Suppressor macrophage treated with lipopolysaccharide for 4 hours (primary cell): ENCODE measurements at regions not wholly inside any gene's neighbourhood (a gene's known extent, or its start where the extent isn't known, plus 50 kb on each side); places are given as distances from the start of the nearest gene placed in this dataset.
"Not testable (repeated sequence)": the region's sequence is repeated elsewhere in the genome, so short reads cannot be mapped to it uniquely, and the experiment has no call there.

Source experiments
- DNase-seq: peaks from one replicate; pipeline ENCODE4 v3.0.0-alpha.2; 2020

DNA sequence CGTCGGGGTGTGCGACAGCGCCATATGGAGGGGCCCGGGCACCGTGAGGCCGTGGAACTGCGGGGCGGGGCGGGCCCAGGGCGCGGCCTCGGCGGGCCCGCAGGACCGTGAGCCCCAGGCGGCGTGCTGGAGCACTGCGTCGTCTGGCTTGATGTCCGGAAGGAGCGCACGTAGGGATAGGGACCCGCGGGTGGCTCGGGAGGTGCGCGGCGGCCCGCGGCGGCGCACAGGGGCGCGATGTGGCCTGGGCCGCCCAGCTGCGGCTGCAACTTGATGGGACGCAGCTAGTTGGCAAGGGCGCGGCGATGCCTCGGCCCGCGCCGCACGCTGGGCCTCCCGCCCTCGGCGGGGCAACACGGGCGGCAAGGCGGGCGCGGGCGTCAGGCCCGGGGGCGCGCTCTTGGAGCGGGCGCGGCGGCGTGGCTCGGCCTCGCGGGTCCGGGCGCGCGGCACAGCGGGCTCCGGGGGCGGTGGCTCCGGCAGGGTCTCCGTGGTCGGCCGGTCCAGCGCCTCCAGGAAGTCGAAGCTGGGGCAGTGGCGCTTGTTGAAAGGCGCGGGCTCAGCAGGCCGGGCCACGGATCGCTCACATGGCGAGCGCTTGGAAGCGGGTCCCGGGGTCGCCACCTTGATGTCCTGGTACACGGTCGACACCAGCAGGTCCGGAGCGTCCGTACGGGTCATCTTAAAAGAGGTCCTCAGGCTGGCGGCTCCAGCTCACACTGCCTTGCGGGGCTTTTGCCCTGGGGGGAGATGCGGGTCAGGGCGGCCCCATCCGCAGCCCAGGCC lies 302.0 kb downstream of the CCDC74A start:
- not testable (repeated sequence) for DNase-seq

DNA sequence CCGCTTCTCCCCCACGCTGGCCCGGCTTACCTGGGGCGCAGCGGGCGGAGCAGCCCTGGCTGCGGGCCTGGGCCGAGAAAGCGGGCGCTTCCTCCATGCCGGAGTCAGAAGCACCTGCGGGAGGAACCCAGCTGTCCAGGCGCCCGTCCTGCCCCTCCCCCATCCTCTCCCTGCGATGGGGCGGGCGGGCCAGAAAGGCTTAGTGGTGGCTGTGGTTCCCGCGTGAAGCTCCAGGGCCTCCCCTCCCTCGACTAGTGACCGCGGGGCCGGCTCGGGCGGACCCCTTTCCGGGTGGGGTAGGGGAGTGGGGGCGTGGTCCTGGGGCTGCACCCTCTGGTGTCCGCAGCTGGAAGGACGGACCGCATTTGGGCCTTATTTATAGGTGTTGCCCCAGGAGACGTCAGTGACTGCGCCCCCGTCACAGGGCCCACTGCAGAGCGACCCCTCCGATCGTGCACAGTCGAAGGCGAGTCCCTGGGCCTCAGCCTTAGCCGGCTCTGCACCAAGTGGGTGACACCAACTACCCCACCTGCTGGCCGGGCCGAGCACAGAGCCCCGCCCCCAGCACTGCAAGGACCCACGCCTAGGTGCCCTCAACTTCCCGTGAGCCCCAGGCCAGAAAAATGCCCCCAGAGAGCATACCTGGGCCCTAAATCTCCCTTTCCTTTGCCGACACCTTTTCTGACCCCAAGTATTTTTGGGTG lies 302.7 kb downstream of the CCDC74A start:
- not testable (repeated sequence) for DNase-seq

DNA sequence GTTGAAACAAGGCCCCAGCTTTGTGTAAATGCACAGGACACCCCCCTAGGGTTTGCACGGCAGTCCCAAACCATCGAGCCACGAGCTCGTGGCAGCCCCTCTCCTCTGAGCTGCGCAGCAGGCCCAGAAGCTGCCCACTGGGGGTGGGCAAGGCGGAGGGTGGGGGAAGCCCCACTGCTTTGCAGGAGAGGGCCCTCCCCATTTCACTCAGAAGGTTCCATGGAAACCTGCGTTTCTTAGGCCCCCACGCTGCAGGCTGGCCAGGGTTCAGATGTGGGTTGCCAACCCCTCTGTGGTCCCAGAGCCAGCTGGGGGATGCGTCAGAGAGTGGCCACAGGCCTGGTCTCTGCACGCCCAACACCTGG lies 303.2 kb downstream of the CCDC74A start:
- not testable (repeated sequence) for DNase-seq

DNA sequence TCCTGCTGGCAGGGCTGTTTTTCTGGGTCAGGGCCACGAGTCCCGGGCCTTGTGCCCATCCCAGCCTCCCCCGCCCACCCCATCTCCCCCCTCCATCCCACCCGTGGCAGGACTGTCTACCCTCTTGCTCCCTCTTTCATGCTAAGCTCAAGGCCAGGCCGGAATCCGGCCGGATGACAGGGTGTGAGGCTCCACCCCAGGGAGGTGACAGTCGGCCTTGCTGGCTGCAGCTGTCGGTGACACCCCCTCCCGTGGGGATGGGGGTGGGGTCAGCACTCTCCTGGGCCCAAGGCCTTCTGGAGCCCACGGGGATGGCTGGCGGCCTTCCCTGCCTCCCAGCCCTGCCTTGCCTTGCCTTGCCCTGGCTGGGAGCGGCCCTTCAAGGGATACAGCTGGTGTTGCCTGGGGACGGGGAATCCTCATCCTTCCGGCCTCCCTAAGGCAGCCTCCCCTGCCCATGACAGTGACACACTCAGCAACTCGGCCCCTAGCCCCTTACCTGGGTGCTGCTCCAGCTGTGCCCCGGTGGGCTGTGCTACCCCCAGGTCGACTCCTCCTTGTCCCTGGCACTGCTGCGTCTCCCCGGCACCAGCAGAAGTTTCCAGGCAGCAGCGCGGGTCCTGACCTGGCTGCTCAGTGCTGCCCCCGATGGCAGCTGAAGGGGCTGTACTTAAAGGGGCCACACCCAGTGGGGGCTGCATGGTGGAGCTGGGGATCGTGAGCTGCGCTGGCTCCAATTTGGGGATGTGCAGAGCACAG lies 303.9 kb downstream of the CCDC74A start:
- not testable (repeated sequence) for DNase-seq

DNA sequence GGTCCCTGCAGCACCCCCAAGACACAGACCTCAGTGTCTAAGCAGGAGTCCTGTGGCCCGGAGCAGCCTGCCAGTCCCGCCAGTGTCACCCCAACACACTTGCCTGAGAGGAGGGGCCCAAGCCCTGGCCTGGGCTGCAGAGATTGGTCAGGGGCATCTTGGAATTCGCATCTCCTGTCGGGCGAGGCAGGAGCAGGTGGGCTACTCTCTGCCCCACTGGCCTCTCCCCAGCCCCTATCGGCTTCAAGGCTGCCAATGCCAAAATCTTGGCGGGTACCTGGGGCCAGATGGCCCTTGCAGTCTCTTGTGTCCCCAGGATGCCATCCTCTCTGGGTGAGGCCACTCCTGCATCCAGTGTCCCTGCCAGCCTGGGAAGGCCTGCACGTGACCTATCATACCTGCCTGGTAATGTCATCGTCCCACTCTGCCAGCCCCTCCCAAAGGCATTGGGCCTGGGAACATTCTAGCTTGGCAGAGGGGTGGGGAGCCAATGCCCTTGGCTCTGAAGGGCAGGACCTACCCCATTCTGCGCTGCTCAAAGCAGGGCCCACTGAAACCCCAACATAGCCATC lies 304.6 kb downstream of the CCDC74A start:
- not testable (repeated sequence) for DNase-seq

DNA sequence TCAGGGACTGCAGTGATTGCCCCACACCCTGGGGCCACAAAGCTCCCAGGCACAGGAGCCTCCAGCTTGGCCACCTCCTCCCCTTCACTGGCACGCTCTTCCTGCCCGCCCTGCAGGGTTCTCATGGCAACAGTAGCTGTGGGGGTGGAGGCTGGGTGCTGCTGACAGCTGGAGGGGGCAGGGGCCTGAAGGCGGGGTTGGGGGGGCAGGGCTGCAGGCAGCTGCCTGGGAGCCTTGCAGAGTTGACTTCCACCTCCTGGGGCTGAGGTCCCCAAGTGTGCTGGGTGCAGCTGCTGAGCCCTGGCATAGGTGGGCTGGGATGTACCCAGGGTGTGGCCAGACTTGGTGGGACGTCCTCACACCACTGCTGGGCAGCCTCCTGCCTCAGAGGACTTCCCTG lies 305.2 kb downstream of the CCDC74A start:
- DNase-seq: not testable (repeated sequence)

DNA sequence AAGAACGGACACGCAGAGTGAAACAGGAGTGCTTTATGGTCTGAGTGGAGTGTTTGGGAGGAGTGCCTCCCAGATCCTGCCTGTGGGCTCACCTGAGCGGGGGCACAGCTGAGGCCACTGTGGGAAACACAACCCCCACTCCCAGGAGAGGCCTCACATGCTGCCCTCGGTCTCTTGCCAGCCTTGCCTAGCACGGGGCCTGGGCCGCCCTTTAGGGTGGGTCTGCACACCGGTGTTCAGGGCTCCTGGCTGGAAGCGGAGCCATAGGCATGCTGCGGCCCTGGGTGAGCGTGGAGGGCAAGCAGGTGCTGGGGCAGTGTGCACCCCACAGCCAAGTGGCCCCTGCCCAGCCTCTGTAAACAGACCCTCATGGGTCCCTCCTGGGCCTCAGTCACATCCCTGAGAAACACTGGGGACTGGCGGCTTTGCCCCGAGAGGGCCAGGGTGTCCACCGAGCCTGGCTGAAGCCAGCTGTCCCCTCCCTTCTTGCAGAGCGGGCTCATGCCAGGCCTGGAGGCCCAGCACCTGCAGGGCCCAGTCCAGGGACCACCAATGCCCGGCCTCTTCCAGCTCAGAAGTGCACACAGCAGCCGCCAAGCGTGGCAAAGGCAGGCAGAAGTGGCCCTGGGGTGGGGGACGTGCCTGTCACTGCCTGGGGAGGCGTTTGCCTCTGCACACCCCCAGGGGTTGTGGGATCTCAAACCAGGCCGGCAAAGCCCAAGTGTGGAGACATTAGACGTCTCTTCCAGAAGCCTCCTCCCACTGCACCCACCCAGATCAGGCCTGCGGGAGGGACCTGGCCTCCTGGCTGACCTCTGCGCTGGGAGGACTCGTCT lies 305.9 kb downstream of the CCDC74A start:
- not testable (repeated sequence) for DNase-seq

DNA sequence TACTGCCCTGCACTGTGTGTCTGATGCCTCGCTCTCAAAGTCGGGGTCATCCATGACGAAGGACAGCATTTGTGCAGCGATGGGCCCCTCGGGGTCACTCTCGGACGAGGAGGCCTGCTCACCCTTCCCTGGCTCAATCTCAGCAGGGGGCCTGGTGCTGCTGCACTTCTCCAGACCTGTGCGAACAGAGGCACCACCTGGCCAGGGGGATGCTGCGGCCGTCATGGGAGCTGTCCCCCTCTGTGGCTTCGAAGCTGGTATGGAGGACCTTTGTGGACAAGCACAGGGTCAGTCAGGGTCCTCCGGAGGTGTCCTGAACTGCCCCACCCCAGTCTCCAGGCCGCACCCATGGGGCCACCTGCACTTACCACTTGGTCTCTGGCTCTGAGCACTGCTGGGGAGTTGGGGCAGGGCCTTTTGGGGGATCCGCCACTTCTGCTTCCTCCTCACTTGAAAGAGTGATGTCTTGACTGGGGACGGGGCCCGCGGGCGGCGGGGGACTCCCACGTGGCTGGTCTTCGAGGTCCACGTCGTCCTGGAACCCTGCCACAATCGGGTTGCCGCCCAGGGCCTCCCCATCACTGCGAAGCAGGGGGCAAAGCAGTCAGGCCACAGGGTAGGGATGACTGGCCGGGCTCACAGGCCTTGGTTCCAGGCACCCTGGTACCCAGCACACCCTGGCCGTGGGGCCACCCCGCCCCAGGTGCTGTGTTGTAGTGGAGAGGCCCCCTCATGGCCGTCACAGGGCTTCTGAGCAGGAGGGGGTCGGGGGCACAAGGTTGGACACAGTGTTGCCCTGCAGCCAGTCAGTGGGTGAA lies 306.7 kb downstream of the CCDC74A start:
- DNase-seq: not testable (repeated sequence)

DNA sequence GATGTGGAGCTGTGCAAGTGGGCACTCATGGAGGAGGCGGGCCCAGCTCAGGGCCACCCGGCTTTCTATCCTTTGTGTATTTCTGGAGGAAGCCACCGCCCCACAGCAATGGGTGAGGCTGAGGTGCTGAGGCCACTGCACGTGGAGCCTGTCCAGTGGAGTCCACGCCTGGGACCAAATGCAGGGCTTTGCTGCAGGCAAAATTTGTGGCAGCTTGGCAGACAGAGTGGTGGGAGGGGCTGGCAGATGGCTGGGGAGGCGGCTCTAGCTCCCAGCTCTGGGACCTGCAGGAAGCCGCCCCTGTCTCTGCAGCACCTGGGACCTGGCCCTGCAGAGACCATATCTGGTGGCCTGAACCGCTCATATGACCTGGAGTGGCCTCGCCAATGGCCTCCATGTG lies 307.3 kb downstream of the CCDC74A start:
- not testable (repeated sequence) for DNase-seq

DNA sequence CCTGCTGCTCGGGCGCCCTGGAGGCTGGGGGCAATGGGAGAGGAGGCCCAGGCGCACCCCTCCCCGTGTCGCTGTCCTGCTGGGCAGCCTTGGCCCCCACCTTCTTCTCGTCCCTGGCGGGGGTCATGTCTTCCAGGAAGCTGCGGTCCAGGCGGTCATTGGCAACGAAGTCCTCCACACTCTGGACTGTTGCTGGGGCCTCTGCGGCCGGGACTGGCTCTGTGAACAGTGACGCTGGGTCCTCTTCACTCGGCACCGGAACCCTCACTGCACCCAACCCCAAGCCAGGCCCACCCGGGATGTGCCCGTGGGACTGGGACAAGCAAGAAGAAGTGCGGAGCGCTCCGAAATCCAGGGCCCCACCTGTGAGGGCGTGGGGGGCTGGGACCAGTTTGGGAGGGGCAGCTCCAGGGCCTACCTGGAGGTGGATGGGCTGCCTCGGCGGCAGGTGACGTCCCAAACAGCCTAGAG lies 308.0 kb downstream of the CCDC74A start:
- no peak for DNase-seq

DNA sequence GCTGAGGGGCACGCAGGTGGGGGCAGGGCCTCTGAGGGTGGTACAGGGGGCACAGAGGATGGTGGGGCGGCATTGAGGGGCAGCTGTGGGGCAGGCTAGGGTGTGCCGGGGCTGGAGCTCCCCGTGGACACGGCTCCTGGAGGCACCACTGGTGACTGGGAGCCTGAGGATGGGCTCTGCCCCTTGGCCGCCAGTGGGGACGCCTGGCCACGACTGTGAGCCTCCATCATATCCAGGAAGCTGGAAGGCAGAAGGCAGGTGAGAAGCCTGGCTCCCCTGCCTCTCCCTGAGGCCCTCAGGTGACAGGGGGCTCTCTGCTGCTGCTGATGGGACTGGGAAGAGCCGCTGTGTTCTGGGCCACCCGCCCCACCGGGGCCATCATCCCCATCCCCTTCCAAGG lies 308.4 kb downstream of the CCDC74A start:
- DNase-seq: not testable (repeated sequence)

DNA sequence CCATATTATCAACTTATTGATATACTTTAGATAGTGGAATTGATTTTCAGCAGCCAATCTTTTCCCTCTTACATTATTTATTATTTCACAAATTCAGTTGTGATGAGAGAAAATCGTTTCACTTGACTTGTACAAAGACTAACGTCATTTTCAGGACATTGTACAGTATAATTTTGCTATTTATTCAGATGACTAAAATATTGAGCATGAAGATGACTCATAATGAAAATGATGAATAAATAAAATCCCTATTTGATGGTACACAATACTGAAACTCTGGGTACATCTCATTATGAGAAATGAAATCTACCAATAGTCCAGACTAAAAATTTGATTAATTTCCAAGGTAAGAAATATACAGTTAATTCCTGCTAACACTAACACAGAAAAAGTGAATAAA lies 316.4 kb downstream of the CCDC74A start:
- DNase-seq: not testable (repeated sequence)

DNA sequence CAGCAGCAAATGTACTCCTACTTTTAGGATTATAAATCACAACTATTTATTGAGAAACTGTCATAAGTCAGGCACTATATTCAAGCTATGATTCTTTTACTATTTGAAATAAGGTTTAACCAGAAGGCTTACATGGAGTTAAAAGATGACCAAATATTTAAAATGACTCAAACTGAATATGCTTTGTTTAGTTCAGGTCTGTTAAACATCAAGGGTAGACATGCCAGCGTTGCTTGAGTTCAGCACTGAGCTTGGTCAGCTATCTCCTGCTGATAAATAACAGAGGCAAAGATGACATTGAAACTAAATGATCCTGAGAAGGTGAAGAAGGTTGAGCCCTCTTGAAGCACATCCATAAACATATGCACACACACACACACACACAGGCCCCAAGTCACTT lies 305.6 kb downstream of the ANKRD30BL start:
- DNase-seq: not testable (repeated sequence)

DNA sequence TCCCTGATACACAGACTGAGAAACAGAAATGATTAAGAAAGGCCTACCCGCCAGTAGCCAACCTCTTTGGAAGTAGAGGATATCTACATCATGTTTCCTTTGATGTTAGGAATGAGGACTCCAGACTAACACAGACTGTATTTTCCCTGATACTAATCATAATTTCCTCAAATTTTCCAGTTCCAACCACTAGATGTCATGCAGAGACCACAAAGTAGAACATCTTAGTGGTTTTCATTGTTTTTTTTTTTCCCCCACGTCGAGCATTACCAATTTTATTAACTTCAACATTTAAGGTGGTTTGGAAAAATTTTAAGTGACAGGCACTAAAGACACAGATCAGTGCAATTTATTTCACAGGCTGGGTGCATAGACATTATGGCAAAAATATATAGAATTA lies 303.6 kb downstream of the ANKRD30BL start:
- DNase-seq: peak; percentile 1
